Nephron (organoid): ENCODE measurements at regions not wholly inside any gene's neighbourhood (a gene's known extent, or its start where the extent isn't known, plus 50 kb on each side); places are given as distances from the start of the nearest gene placed in this dataset.
A peak's percentile ranks its signal among the peaks of the same experiment; 100 is the strongest.

ENCODE experiments used
- H3K27ac Mint-ChIP-seq, 3 experiments: 2 replicates each; pipeline ENCODE4 v1.8.0; 2020; ENCODE audit warnings: mixed read lengths in 3 of 3, mild to moderate bottlenecking in 2 of 3, moderate library complexity in 1 of 3
- H3K27me3 Mint-ChIP-seq: 2 replicates; pipeline ENCODE4 v1.8.0; 2021; ENCODE audit warnings: low read depth, mild to moderate bottlenecking, moderate library complexity, mixed read lengths
- H3K36me3 Mint-ChIP-seq: 2 replicates; pipeline ENCODE4 v1.8.0; 2020; ENCODE audit warnings: low read depth, mixed read lengths
- H3K4me1 Mint-ChIP-seq: 2 replicates; pipeline ENCODE4 v1.8.0; 2020; ENCODE audit warnings: mixed read lengths
- H3K4me3 Mint-ChIP-seq, 3 experiments: 2 replicates each; pipeline ENCODE4 v1.8.0; 2020; ENCODE audit warnings: mild to moderate bottlenecking in 3 of 3, mixed read lengths in 3 of 3, moderate library complexity in 2 of 3
- H3K9me3 Mint-ChIP-seq: 2 replicates; pipeline ENCODE4 v1.8.0; 2020; ENCODE audit warnings: mixed read lengths
- TF ChIP-seq, protein P1 (sequence below), 3 experiments: fragments of 200-600 bp; sonication (generic); IDR thresholded peaks; one replicate each; pipeline ENCODE4 v1.5.0; 2021; ENCODE audit warnings: antibody characterized with exemption in 3 of 3; ENCODE audit not compliant: unreplicated experiment in 3 of 3

DNA sequence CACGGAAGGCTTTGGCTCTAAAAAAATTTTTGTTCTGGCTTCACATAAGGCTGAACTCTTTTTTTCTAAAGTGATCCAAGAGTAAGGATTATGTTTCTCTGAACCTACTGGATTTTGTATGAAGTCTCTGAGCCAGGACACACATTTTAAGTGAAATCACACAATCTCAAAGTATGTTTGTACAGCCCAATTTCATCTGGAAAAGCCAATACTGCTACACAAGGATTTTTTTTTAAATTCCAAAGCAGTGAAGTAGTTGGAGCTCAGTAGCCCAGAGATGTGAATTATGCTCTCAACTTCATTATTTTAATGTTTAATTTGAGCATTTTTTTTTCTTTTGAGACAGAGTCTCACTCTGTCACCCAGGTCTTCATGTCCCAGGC lies 243.9 kb downstream of the FAM43A start:
- Mint-ChIP-seq H3K36me3 (no peaks in the 10 kb centered on the region), H3K9me3 (peaks cover 11% of the 10 kb centered on the region), H3K27me3 (peaks cover 7% of the 10 kb centered on the region), H3K4me3 (no peak overlapping the region), H3K4me1 (peaks cover 35% of the 10 kb centered on the region), H3K27ac (peak overlapping the region in 2 of 3 experiments; percentile 50 to 74)
- TF ChIP-seq, protein P1, sequence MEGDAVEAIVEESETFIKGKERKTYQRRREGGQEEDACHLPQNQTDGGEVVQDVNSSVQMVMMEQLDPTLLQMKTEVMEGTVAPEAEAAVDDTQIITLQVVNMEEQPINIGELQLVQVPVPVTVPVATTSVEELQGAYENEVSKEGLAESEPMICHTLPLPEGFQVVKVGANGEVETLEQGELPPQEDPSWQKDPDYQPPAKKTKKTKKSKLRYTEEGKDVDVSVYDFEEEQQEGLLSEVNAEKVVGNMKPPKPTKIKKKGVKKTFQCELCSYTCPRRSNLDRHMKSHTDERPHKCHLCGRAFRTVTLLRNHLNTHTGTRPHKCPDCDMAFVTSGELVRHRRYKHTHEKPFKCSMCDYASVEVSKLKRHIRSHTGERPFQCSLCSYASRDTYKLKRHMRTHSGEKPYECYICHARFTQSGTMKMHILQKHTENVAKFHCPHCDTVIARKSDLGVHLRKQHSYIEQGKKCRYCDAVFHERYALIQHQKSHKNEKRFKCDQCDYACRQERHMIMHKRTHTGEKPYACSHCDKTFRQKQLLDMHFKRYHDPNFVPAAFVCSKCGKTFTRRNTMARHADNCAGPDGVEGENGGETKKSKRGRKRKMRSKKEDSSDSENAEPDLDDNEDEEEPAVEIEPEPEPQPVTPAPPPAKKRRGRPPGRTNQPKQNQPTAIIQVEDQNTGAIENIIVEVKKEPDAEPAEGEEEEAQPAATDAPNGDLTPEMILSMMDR (IDR thresholded peaks at IDR 0.05; ENCODE audit: unreplicated experiment in 3 of 3), result no peak

DNA sequence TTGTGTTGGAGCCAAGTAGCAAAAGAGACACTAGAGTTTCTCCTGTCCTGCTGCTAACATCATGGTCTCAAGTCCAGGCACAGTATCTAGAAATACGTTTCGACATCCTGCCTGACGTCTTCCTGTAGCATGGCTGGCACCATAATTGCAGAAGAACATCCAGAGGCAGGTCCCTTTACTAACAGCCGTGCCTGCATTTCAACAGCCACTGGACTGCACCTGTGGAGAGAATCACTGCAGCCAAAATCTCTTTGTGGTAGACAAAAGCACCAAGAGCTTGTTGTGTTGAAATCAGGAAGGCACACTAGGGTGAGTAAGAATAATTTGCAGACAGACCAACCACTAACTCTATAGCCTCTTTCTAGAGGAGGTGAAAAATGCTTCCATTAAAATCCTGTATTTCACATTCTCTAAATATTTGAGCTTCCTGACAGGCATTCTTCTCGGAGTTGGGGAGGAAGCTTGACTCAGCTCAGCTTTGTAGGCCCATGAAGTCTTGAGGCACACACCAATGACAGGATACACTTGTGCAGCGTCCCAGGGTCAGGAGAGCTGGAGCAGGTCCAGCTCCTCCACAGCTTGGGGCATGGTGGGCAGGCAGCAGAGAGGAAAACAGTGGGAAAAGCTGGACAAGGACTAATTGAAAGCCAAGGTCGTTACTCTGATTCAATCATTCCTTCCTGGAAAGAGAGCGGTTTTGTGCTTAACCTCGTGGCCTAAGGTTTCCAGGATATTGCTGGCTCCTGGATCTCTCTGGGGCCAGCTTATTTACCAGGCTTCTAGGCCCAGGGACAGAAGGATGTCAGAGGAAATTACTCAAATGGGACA lies 244.9 kb downstream of the FAM43A start:
- TF ChIP-seq, protein P1 (IDR thresholded peaks at IDR 0.05; ENCODE audit: unreplicated experiment in 3 of 3), result no peak

DNA sequence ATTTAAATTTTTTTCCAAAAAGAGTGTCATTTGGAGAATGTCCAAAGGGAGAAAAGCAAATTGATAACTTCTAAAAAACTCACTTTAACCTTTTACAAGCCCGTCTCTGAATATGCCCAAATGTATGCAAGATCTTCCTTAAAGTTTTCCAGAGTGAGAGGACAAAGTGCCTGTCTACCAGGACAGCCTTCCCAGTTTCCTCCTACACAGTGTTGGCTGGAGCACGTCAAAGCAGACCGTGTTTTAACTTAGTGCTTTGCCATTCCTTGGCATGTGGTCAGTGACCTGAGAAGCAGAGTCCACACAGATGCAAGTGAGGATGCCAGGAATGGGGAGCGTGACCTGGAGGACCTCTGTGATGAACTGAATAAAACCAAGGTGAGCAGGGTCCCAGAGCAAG lies 245.7 kb downstream of the FAM43A start:
- TF ChIP-seq, protein P1 (IDR thresholded peaks at IDR 0.05; ENCODE audit: unreplicated experiment in 3 of 3), result no peak
- no peaks in the 10 kb centered on the region for H3K36me3 Mint-ChIP-seq

More for the DNA sequence above, 244.9 kb downstream of the FAM43A start:
- peaks cover 35% of the 10 kb centered on the region for H3K4me1 Mint-ChIP-seq
- no peaks in the 10 kb centered on the region for H3K36me3 Mint-ChIP-seq
- H3K27ac Mint-ChIP-seq, result peak overlapping the region; percentile 56 to 94 (median 84)
- peaks cover 7% of the 10 kb centered on the region for H3K27me3 Mint-ChIP-seq
- no peak overlapping the region for H3K4me3 Mint-ChIP-seq
- H3K9me3 Mint-ChIP-seq, result peaks cover 11% of the 10 kb centered on the region

DNA sequence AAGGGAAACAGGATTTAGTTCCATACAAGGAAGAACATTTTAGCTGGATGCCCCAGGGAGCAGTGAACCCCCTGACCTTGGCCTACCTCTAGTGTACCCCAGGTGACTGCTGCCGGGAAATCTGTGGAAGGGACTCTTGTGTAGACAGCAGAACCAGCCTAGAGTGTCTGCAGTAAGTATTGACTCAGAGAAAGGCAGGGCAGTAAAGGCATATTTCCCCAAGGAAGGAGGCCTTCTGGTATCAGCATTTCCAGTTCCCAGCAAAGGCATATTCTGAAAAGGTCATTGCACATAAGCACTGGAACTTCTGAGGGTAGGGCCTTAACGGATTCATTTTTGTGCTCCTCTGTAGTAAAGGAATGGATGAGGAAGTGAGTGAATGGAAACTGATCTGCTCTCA lies 246.2 kb downstream of the FAM43A start:
- H3K9me3 Mint-ChIP-seq, result peaks cover 11% of the 10 kb centered on the region
- TF ChIP-seq, protein P1 (IDR thresholded peaks at IDR 0.05; ENCODE audit: unreplicated experiment in 3 of 3), result no peak
- no peak overlapping the region for H3K27ac Mint-ChIP-seq
- H3K4me3 Mint-ChIP-seq, result no peak overlapping the region
- H3K27me3 Mint-ChIP-seq, result peaks cover 7% of the 10 kb centered on the region
- no peaks in the 10 kb centered on the region for H3K36me3 Mint-ChIP-seq
- H3K4me1 Mint-ChIP-seq, result peaks cover 35% of the 10 kb centered on the region

More for the DNA sequence above, 245.7 kb downstream of the FAM43A start:
- Mint-ChIP-seq H3K27me3 (peaks cover 7% of the 10 kb centered on the region), H3K4me3 (no peak overlapping the region), H3K27ac (peak overlapping the region; percentile 56 to 94 (median 84)), H3K4me1 (peaks cover 35% of the 10 kb centered on the region), H3K9me3 (peaks cover 11% of the 10 kb centered on the region)

DNA sequence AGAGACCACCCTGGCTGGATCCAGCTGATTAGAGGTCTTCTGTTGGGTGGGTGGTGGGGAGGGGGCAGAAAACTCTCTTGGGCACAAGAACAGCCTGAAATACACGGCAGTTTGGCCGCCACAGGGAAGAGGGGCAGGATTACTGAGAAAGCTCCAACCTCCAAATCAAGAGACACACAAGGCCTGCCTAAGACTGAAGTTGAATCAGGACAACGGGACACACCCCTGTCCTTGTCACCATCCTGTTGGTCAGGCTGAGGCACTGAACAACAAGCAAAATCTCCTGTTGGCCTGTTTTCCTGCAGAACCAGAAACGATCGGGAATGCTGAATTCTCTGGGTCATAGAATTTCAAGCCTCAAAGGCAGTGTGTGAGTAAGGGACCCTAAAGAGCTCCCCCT lies 247.8 kb downstream of the FAM43A start:
- peaks cover 7% of the 10 kb centered on the region for H3K27me3 Mint-ChIP-seq
- no peak overlapping the region for H3K4me3 Mint-ChIP-seq
- TF ChIP-seq, protein P1 (IDR thresholded peaks at IDR 0.05; ENCODE audit: unreplicated experiment in 3 of 3), result no peak
- no peaks in the 10 kb centered on the region for H3K36me3 Mint-ChIP-seq
- H3K27ac Mint-ChIP-seq, result no peak overlapping the region
- peaks cover 11% of the 10 kb centered on the region for H3K9me3 Mint-ChIP-seq
- peaks cover 28% of the 10 kb centered on the region for H3K4me1 Mint-ChIP-seq

DNA sequence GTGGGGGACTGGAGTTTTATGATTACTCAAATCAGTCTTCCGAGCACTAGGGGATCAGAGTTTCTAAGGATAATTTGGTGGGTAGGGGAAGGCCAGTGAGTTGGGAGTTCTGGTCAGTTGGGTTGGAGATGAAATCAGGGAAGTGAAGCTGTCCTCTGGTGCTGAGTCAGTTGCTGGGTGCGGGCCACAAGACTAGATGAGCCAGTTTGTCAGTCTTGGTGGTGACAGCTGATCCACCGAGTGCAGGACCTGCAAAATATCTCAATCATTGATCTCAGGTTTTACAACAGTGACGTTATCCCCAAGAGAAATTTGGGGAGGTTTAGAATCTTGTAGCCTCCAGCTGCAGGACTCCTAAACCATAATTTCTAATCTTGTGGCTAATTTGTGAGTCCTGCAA lies 249.4 kb downstream of the FAM43A start:
- peaks cover 26% of the 10 kb centered on the region for H3K4me1 Mint-ChIP-seq
- H3K27me3 Mint-ChIP-seq, result peaks cover 8% of the 10 kb centered on the region
- H3K9me3 Mint-ChIP-seq, result peaks cover 11% of the 10 kb centered on the region
- TF ChIP-seq, protein P1 (IDR thresholded peaks at IDR 0.05; ENCODE audit: unreplicated experiment in 3 of 3), result no peak
- H3K27ac Mint-ChIP-seq, result no peak overlapping the region
- H3K4me3 Mint-ChIP-seq, result no peak overlapping the region
- H3K36me3 Mint-ChIP-seq, result no peaks in the 10 kb centered on the region
